HG02642 (cell line): ENCODE measurements at regions not wholly inside any gene's neighbourhood (a gene's known extent, or its start where the extent isn't known, plus 50 kb on each side); places are given as distances from the start of the nearest gene placed in this dataset.
"Not testable (repeated sequence)": the region's sequence is repeated elsewhere in the genome, so short reads cannot be mapped to it uniquely, and the experiment has no call there.

Source experiments
- ATAC-seq: cut with Tn5 transposase; IDR thresholded peaks from one replicate; pipeline ENCODE4 v1.9.1; 2021; ENCODE audit warnings: mild to moderate bottlenecking; ENCODE audit not compliant: unreplicated experiment, poor library complexity

GRCh38 chr20:29296256-29297230 lies 1960.9 kb upstream of the DEFB115 start:
- ATAC-seq = no peak

GRCh38 chr20:29297411-29298270 lies 1959.8 kb upstream of the DEFB115 start:
- ATAC-seq = no peak

- no peak for ATAC-seq
Observed at GRCh38 chr20:29298271-29298590, 1959.2 kb upstream of the DEFB115 start.

- ATAC-seq = no peak
Observed at GRCh38 chr20:29298759-29299613, 1958.5 kb upstream of the DEFB115 start.

GRCh38 chr20:29299811-29300578 lies 1957.5 kb upstream of the DEFB115 start:
- no peak for ATAC-seq

- no peak for ATAC-seq
Observed at GRCh38 chr20:29300579-29301551, 1956.6 kb upstream of the DEFB115 start.

GRCh38 chr20:29301624-29302259 lies 1955.7 kb upstream of the DEFB115 start:
- ATAC-seq = no peak

- ATAC-seq = no peak
Observed at GRCh38 chr20:29302979-29303644, 1954.4 kb upstream of the DEFB115 start.

GRCh38 chr20:29306390-29307072 lies 1950.9 kb upstream of the DEFB115 start:
- ATAC-seq = no peak

- ATAC-seq = not testable (repeated sequence)
Observed at GRCh38 chr20:29307484-29307883, 1950.0 kb upstream of the DEFB115 start.

- ATAC-seq = not testable (repeated sequence)
Observed at GRCh38 chr20:29308956-29309355, 1948.5 kb upstream of the DEFB115 start.

GRCh38 chr20:29309481-29309880 lies 1948.0 kb upstream of the DEFB115 start:
- not testable (repeated sequence) for ATAC-seq

GRCh38 chr20:29311046-29311445 lies 1946.4 kb upstream of the DEFB115 start:
- not testable (repeated sequence) for ATAC-seq

- ATAC-seq = not testable (repeated sequence)
Observed at GRCh38 chr20:29312679-29313078, 1944.8 kb upstream of the DEFB115 start.

GRCh38 chr20:29313481-29313880 lies 1944.0 kb upstream of the DEFB115 start:
- ATAC-seq = no peak

- ATAC-seq = no peak
Observed at GRCh38 chr20:29314294-29314693, 1943.2 kb upstream of the DEFB115 start.
